ENCODE measurements at regions not wholly inside any gene's neighbourhood (a gene's known extent, or its start where the extent isn't known, plus 50 kb on each side); places are given as distances from the start of the nearest gene placed in this dataset.

DNA sequence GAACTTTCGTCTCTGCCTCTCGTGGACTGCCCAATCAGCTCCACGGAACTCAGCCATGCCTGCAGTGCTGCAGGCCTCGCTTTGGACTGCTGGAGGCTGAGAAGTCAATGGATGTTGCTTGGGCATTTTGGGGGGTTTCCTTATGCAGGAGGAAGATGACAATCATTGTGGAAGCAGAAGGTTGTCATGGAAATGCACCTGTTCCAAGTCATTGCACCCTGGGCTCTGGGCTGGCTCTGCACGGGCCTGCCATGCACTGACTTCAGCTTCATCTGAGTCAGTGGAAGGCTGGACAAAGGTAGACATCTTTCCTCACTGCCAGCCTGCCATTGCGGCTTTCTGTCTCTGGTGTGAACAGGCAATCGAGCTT, 217.3 kb downstream of the RPS24 start:
- TF ChIP-seq POLR2AphosphoS5 (IDR thresholded peaks at IDR 0.05): no peak
- TF ChIP-seq, protein P1, sequence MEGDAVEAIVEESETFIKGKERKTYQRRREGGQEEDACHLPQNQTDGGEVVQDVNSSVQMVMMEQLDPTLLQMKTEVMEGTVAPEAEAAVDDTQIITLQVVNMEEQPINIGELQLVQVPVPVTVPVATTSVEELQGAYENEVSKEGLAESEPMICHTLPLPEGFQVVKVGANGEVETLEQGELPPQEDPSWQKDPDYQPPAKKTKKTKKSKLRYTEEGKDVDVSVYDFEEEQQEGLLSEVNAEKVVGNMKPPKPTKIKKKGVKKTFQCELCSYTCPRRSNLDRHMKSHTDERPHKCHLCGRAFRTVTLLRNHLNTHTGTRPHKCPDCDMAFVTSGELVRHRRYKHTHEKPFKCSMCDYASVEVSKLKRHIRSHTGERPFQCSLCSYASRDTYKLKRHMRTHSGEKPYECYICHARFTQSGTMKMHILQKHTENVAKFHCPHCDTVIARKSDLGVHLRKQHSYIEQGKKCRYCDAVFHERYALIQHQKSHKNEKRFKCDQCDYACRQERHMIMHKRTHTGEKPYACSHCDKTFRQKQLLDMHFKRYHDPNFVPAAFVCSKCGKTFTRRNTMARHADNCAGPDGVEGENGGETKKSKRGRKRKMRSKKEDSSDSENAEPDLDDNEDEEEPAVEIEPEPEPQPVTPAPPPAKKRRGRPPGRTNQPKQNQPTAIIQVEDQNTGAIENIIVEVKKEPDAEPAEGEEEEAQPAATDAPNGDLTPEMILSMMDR (IDR thresholded peaks at IDR 0.05): no peak
- no peak for TF ChIP-seq EP300 (IDR thresholded peaks at IDR 0.05)
- no peak for TF ChIP-seq POLR2A (IDR thresholded peaks at IDR 0.05)
- ATAC-seq (ENCODE audit: low FRiP score in 2 of 2) (no peak), DNase-seq (no peak)
- WGBS, 2 donors: 86 to 89% methylated on average over 6 to 7 of the region's 7 CpGs
- Histone ChIP-seq H3K27me3 (no peaks in the 10 kb centered on the region), H3K27ac (peak overlapping the region in 1 of 4 donors; percentile 15), H3K9me3 (no peaks in the 10 kb centered on the region), H3K4me1 (peaks cover 7 to 10% (median 10%) of the 10 kb centered on the region in 4 donors), H3K4me3 (no peak overlapping the region), H3K36me3 (no peaks in the 10 kb centered on the region)

DNA sequence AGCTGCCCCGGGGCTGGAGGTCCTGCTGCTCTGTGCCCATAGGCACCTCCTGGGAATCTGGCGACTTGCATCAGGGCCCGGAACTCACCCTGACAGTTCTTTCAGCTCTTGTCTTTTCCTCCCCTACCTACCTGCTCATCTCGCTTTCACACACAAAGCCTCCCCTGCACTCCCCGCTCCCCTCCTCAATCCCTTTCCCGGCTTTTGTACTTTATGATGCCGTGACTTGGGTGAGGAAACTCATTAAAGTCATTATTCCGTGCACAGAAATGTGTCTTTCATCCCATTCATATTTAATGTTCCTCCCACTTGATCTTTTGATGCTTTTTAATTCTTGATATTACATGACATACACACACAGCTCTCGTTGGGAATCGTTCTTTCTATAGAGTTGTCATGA, 218.6 kb downstream of the RPS24 start:
- no peak for DNase-seq
- 93 to 95% methylated on average over 9 to 10 of the region's 10 CpGs for WGBS, 2 donors
- no peaks in the 10 kb centered on the region for H3K36me3 ChIP-seq
- ATAC-seq (ENCODE audit: low FRiP score in 2 of 2): no peak
- H3K4me1 ChIP-seq: peaks cover 10 to 17% (median 12%) of the 10 kb centered on the region in 4 donors
- no peaks in the 10 kb centered on the region for H3K9me3 ChIP-seq
- no peak overlapping the region for H3K4me3 ChIP-seq
- no peak for TF ChIP-seq POLR2AphosphoS5 (IDR thresholded peaks at IDR 0.05)
- TF ChIP-seq, protein P1 (IDR thresholded peaks at IDR 0.05): no peak
- no peak for TF ChIP-seq EP300 (IDR thresholded peaks at IDR 0.05)
- TF ChIP-seq POLR2A (IDR thresholded peaks at IDR 0.05): no peak
- H3K27me3 ChIP-seq: no peaks in the 10 kb centered on the region
- no peak overlapping the region for H3K27ac ChIP-seq

DNA sequence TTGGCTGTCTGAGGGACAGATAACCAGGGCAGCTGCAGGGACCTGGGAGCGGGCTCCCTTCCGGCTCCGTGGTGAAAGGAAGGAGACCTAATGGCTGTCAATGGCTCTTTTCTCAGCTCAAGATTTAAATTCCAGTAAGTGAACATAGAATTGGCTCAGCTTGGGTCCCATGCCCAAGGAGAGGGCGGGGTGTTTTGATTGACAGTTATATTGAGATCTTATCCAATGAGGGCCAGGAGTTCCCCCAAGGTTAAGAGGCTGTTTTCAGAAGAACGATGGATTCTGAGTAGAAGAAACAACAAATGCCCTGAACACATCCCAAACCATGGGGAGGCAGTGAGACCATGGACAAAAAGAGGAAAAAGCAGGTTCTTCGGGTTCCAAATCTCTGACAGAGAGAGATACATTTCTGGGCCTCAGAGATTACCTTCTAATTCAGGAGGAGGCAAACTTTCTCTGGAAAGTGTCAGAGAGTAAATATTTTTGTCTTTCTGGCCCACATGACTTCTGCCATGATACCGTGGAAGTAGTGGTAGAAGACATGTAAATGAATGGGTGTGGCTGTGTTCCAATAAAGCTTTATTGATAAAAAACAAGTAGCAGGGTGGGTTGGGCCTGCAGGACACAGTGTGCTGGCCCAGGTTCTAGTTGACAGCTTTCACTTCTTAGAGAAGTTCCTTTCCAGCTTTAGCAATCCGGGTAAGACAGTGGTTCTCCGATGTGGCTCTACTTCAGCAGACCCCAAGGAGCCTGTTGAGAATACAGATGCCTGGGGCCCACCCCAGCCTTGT, 219.6 kb downstream of the RPS24 start:
- peaks cover 10 to 17% (median 12%) of the 10 kb centered on the region in 4 donors for H3K4me1 ChIP-seq
- TF ChIP-seq, protein P1 (IDR thresholded peaks at IDR 0.05): no peak
- TF ChIP-seq EP300 (IDR thresholded peaks at IDR 0.05) (no peak), POLR2A (IDR thresholded peaks at IDR 0.05) (no peak), POLR2AphosphoS5 (IDR thresholded peaks at IDR 0.05) (no peak)
- H3K36me3 ChIP-seq: no peaks in the 10 kb centered on the region
- DNase-seq (peak in 1 of 2 donors; percentile 6), ATAC-seq (ENCODE audit: low FRiP score in 2 of 2) (no peak)
- H3K27ac ChIP-seq: no peak overlapping the region
- 82 to 90% methylated on average over 9 of the region's 9 CpGs for WGBS, 2 donors
- H3K4me3 ChIP-seq: no peak overlapping the region
- no peaks in the 10 kb centered on the region for H3K27me3 ChIP-seq
- no peaks in the 10 kb centered on the region for H3K9me3 ChIP-seq

DNA sequence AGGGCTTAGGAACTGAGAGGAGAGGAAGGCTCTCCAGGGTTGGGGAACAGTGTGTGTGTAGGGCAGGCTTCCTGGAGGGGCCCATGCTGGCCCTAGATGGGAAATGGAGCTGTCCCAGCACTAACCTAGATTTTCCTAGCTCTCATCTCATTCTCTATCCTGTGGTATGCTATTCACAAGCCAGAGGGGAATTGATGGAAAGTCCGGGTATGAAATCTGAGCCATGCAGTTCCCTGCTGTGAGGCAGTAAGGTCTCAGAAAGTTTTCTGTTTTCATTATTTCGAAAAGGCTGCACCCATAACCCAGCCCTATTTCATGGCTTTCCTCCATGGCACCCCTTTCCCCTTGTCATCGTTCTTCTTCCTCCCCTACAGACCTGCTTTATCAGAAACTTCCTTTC, 220.3 kb downstream of the RPS24 start:
- Histone ChIP-seq H3K9me3 (no peaks in the 10 kb centered on the region), H3K4me3 (no peak overlapping the region), H3K27ac (no peak overlapping the region), H3K36me3 (no peaks in the 10 kb centered on the region), H3K27me3 (no peaks in the 10 kb centered on the region), H3K4me1 (peaks cover 10 to 22% (median 12%) of the 10 kb centered on the region in 4 donors)
- 72 to 73% methylated on average over 3 of the region's 3 CpGs for WGBS, 2 donors
- TF ChIP-seq POLR2AphosphoS5 (IDR thresholded peaks at IDR 0.05) (no peak), POLR2A (IDR thresholded peaks at IDR 0.05) (no peak), EP300 (IDR thresholded peaks at IDR 0.05) (no peak)
- TF ChIP-seq, protein P1 (IDR thresholded peaks at IDR 0.05): no peak
- no peak for DNase-seq
- no peak for ATAC-seq (ENCODE audit: low FRiP score in 2 of 2)

DNA sequence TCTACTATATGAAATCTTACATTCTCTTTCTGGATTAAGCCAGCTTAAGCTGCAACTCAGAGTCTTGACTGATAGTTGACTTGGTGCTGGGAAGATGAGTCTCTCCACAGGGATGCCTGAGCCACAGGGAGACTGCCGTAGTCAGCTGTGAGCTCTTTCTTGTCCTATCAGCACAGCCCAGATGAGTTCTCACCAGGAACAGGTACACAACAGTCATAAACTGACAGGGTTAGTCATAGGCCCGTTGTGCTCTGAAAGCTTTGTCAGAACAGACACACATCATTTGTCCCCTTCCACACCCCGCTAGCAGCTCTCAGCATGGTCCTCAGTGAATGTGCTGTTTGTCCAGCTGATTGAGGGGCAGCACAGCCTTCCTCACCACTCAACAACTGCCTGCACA, 221.6 kb downstream of the RPS24 start:
- no peak for DNase-seq
- Histone ChIP-seq H3K27ac (peak overlapping the region in 2 of 4 donors; percentile 52 to 71), H3K4me3 (no peak overlapping the region), H3K9me3 (no peaks in the 10 kb centered on the region), H3K4me1 (peaks cover 10 to 23% (median 14%) of the 10 kb centered on the region in 4 donors), H3K27me3 (no peaks in the 10 kb centered on the region), H3K36me3 (no peaks in the 10 kb centered on the region)
- no peak for ATAC-seq (ENCODE audit: low FRiP score in 2 of 2)
- TF ChIP-seq POLR2A (IDR thresholded peaks at IDR 0.05) (no peak), POLR2AphosphoS5 (IDR thresholded peaks at IDR 0.05) (peak in 1 of 2 donors; percentile 6), EP300 (IDR thresholded peaks at IDR 0.05) (no peak)
- 68 to 70% methylated on average over 2 to 3 of the region's 3 CpGs for WGBS, 2 donors
